GM23338 (cell line): ENCODE measurements at regions not wholly inside any gene's neighbourhood (a gene's known extent, or its start where the extent isn't known, plus 50 kb on each side); places are given as distances from the start of the nearest gene placed in this dataset.

Source experiments
- ATAC-seq: fragments of 200-7000 bp; cut with Tn5 transposase; 3 replicates; pipeline ENCODE4 v1.9.1; 2020
- DNase-seq: peaks from one replicate; pipeline ENCODE4 v3.0.0-alpha.2; 2015; ENCODE audit warnings: low spot score
- H2AFZ ChIP-seq: fragments of 200-600 bp; sonication (generic); 2 replicates; pipeline ENCODE4 v1.8.0; 2016; ENCODE audit warnings: antibody characterized with exemption, mild to moderate bottlenecking, moderate library complexity
- H3F3A ChIP-seq: fragments of 200-600 bp; sonication (generic); replicated peaks from 2 replicates; pipeline ENCODE4 v1.8.0; 2017; ENCODE audit warnings: antibody characterized with exemption, mixed run types, low read depth
- H3K27ac ChIP-seq: fragments of 200-600 bp; sonication (generic); 2 replicates; pipeline ENCODE4 v1.6.1; 2016; ENCODE audit warnings: low read depth
- H3K27me3 ChIP-seq: fragments of 200-600 bp; sonication (generic); 2 replicates; pipeline ENCODE4 v1.8.0; 2016; ENCODE audit warnings: mild to moderate bottlenecking, mixed run types, moderate library complexity; ENCODE audit not compliant: insufficient read depth
- H3K36me3 ChIP-seq: fragments of 200-600 bp; sonication (generic); 2 replicates; pipeline ENCODE4 v1.8.0; 2016; ENCODE audit warnings: mild to moderate bottlenecking; ENCODE audit not compliant: insufficient read depth
- H3K4me1 ChIP-seq: fragments of 200-600 bp; sonication (generic); 2 replicates; pipeline ENCODE4 v1.8.0; 2016; ENCODE audit warnings: mild to moderate bottlenecking, moderate library complexity; ENCODE audit not compliant: insufficient read depth
- H3K4me2 ChIP-seq: fragments of 200-600 bp; sonication (generic); 2 replicates; pipeline ENCODE4 v1.7.1; 2017; ENCODE audit warnings: mixed run types
- H3K4me3 ChIP-seq: fragments of 200-600 bp; sonication (generic); 2 replicates; pipeline ENCODE4 v1.6.1; 2016; ENCODE audit warnings: mixed run types
- H3K79me2 ChIP-seq: fragments of 200-600 bp; sonication (generic); replicated peaks from 2 replicates; pipeline ENCODE4 v1.8.0; 2017; ENCODE audit warnings: mild to moderate bottlenecking; ENCODE audit not compliant: insufficient read depth
- H3K9me2 ChIP-seq: fragments of 200-600 bp; sonication (generic); 2 replicates; pipeline ENCODE4 v1.8.0; 2017; ENCODE audit not compliant: insufficient read depth
- H4K20me1 ChIP-seq: fragments of 200-600 bp; sonication (generic); replicated peaks from 2 replicates; pipeline ENCODE4 v1.8.0; 2017; ENCODE audit warnings: mild to moderate bottlenecking; ENCODE audit not compliant: insufficient read depth
- H3K27ac Mint-ChIP-seq: 2 replicates; pipeline ENCODE4 v1.8.0; 2020; ENCODE audit warnings: inconsistent platforms, mild to moderate bottlenecking, moderate library complexity, mixed read lengths
- H3K27me3 Mint-ChIP-seq: 3 replicates; pipeline ENCODE4 v1.8.0; 2022; ENCODE audit warnings: low read depth, mild to moderate bottlenecking, moderate library complexity, mixed read lengths, inconsistent platforms; ENCODE audit not compliant: insufficient read depth, poor library complexity
- H3K36me3 Mint-ChIP-seq: 3 replicates; pipeline ENCODE4 v1.8.0; 2021; ENCODE audit warnings: low read depth, mild to moderate bottlenecking, inconsistent platforms, moderate library complexity, mixed read lengths
- H3K4me1 Mint-ChIP-seq: 3 replicates; pipeline ENCODE4 v1.8.0; 2020; ENCODE audit warnings: mild to moderate bottlenecking, inconsistent platforms, mixed read lengths
- H3K4me3 Mint-ChIP-seq: 3 replicates; pipeline ENCODE4 v1.8.0; 2021; ENCODE audit warnings: moderate library complexity, mild to moderate bottlenecking, inconsistent platforms, mixed read lengths
- H3K9me3 Mint-ChIP-seq: 3 replicates; pipeline ENCODE4 v1.8.0; 2020; ENCODE audit warnings: moderate library complexity, mild to moderate bottlenecking, inconsistent platforms, mixed read lengths
- EZH2 ChIP-seq: fragments of 200-600 bp; sonication (generic); IDR thresholded peaks from one replicate; pipeline ENCODE4 v1.8.0; 2017; ENCODE audit warnings: antibody characterized with exemption, mild to moderate bottlenecking, low read depth; ENCODE audit not compliant: unreplicated experiment
- NANOG ChIP-seq: IDR thresholded peaks from 2 replicates; pipeline ENCODE4 v1.6.1; 2016; ENCODE audit warnings: antibody characterized with exemption, borderline replicate concordance
- POLR2AphosphoS5 ChIP-seq: IDR thresholded peaks from 2 replicates; pipeline ENCODE4 v1.6.1; 2016; ENCODE audit warnings: antibody characterized with exemption, low read depth
- ZNF331 ChIP-seq: fragments of 250-450 bp; sonication (Bioruptor Pico); IDR thresholded peaks from 2 replicates; pipeline ENCODE4 v1.5.0; 2020; ENCODE audit warnings: low read depth, mild to moderate bottlenecking, moderate library complexity
- TF ChIP-seq, protein P1 (sequence below), 2 experiments: fragments of 200-600 bp in 1 of 2; sonication (generic) in 1 of 2; conservative IDR thresholded peaks; 2 replicates each; pipeline versions ENCODE4 v1.5.1 to v1.6.1; 2016 to 2017; ENCODE audit warnings: antibody characterized with exemption in 2 of 2, low read depth in 2 of 2, mild to moderate bottlenecking in 2 of 2, moderate library complexity in 1 of 2
- TF ChIP-seq, protein P2 (sequence below): IDR thresholded peaks from 2 replicates; pipeline ENCODE4 v1.6.1; 2016; ENCODE audit warnings: antibody characterized with exemption
- TF ChIP-seq, protein P3 (sequence below): fragments of 250-450 bp; sonication (Bioruptor Pico); IDR thresholded peaks from 2 replicates; pipeline ENCODE4 v1.5.0; 2020; ENCODE audit warnings: mild to moderate bottlenecking, moderate library complexity

DNA sequence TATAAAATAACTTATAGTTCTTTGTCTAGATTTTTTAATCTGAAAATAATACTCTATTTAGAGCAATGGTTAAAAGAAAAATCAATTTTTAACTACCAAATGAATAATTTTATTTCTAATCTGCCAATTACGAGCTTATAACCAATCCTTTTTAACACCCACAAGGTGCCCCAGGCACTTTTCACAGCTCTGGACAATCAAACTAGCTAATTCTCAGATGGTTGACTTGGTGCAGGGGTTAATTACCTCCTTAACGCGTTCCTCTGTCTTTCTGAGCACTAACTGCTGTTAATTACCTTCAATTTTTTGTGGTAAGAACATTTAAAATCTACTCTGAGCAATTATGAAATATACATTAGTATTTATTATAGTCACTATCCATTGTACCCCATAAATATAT lies 109.6 kb upstream of the PJA2 start (continued):
- TF ChIP-seq, protein P1, sequence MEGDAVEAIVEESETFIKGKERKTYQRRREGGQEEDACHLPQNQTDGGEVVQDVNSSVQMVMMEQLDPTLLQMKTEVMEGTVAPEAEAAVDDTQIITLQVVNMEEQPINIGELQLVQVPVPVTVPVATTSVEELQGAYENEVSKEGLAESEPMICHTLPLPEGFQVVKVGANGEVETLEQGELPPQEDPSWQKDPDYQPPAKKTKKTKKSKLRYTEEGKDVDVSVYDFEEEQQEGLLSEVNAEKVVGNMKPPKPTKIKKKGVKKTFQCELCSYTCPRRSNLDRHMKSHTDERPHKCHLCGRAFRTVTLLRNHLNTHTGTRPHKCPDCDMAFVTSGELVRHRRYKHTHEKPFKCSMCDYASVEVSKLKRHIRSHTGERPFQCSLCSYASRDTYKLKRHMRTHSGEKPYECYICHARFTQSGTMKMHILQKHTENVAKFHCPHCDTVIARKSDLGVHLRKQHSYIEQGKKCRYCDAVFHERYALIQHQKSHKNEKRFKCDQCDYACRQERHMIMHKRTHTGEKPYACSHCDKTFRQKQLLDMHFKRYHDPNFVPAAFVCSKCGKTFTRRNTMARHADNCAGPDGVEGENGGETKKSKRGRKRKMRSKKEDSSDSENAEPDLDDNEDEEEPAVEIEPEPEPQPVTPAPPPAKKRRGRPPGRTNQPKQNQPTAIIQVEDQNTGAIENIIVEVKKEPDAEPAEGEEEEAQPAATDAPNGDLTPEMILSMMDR (conservative IDR thresholded peaks at IDR 0.05; ENCODE audit: low read depth in 2 of 2): no peak
- TF ChIP-seq POLR2AphosphoS5: no peak

DNA sequence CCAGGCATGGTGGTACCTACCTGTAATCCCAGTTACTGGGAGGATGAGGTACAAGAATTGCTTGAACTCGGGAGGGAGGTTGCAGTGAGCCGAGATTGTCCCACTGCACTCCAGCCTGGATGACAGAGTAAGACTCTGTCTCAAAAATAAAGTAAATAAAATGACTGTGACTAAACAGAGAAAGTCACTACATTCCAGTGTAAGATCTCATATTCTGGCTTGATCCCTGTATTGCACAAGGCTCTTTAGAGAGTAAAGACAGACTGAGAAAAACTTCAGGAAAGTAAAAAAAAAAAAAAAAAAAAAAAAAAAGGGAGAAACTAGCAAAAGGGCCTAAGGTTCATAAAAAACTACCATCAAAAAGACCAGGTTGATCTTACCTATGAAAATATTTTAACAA lies 106.6 kb upstream of the PJA2 start:
- Histone ChIP-seq H3K79me2 (no peaks in the 10 kb centered on the region), H3K4me3 (no peak overlapping the region), H3F3A (no peaks in the 10 kb centered on the region), H3K4me1 (no peaks in the 10 kb centered on the region), H3K9me2 (no peaks in the 10 kb centered on the region), H3K4me2 (no peak overlapping the region), H3K36me3 (no peaks in the 10 kb centered on the region), H3K27ac (no peak overlapping the region), H4K20me1 (no peaks in the 10 kb centered on the region), H2AFZ (no peak overlapping the region), H3K27me3 (no peaks in the 10 kb centered on the region)
- H3K27me3 Mint-ChIP-seq: no peaks in the 10 kb centered on the region
- ATAC-seq (no peak), DNase-seq (no peak)
- TF ChIP-seq, protein P2, sequence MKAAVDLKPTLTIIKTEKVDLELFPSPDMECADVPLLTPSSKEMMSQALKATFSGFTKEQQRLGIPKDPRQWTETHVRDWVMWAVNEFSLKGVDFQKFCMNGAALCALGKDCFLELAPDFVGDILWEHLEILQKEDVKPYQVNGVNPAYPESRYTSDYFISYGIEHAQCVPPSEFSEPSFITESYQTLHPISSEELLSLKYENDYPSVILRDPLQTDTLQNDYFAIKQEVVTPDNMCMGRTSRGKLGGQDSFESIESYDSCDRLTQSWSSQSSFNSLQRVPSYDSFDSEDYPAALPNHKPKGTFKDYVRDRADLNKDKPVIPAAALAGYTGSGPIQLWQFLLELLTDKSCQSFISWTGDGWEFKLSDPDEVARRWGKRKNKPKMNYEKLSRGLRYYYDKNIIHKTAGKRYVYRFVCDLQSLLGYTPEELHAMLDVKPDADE: no peak
- no peak for TF ChIP-seq NANOG
- TF ChIP-seq EZH2: no peak
- no peak for TF ChIP-seq ZNF331 (CRISPR knock-in tag)
- no peaks in the 10 kb centered on the region for H3K36me3 Mint-ChIP-seq
- no peak overlapping the region for H3K27ac Mint-ChIP-seq
- no peak overlapping the region for H3K4me3 Mint-ChIP-seq
- H3K4me1 Mint-ChIP-seq: no peaks in the 10 kb centered on the region
- H3K9me3 Mint-ChIP-seq: no peaks in the 10 kb centered on the region

DNA sequence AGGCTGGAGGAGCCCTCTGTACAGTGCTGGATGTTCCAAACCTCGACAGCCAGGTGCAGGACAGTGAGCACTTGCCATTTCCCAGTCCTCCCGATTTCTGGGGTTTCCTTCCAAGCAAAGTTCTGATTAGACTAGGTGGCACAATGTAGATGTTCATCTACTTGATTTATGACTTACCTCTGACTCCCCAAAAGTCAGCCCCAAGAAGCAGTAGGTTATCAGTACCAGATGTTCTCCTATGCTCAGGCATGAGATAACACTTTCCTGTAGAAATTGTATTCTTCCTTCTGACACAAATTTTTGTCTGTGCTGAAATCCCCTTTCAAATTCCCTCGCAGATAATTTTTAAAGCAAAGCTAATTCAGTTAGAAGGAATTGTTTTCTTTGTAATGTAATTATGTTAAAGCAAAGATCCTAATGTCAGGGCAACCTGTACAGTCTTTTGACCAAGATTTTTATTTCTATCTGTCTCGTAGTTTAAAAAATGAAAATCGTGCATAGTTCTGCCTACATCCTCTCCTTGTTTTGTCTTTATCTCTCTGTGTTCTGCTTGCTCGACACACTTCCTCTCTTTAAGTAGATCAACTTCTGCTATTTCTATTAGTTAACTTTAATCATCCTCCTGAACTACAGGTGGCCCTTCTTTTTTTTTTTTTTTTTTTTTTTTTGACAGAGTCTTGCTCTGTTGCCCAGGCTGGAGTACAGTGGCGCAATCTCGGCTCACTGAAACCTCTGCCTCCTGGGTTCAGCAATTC lies 102.4 kb upstream of the PJA2 start:
- Histone ChIP-seq H3K4me3 (no peak overlapping the region), H3F3A (no peaks in the 10 kb centered on the region), H3K27ac (no peak overlapping the region), H2AFZ (peak overlapping the region; percentile 73; the same call in 1 of the 2 replicates), H3K79me2 (no peaks in the 10 kb centered on the region), H3K4me1 (no peaks in the 10 kb centered on the region), H3K36me3 (no peaks in the 10 kb centered on the region), H3K4me2 (no peak overlapping the region), H4K20me1 (no peaks in the 10 kb centered on the region), H3K9me2 (no peaks in the 10 kb centered on the region), H3K27me3 (no peaks in the 10 kb centered on the region)
- TF ChIP-seq NANOG: no peak
- TF ChIP-seq, protein P3, sequence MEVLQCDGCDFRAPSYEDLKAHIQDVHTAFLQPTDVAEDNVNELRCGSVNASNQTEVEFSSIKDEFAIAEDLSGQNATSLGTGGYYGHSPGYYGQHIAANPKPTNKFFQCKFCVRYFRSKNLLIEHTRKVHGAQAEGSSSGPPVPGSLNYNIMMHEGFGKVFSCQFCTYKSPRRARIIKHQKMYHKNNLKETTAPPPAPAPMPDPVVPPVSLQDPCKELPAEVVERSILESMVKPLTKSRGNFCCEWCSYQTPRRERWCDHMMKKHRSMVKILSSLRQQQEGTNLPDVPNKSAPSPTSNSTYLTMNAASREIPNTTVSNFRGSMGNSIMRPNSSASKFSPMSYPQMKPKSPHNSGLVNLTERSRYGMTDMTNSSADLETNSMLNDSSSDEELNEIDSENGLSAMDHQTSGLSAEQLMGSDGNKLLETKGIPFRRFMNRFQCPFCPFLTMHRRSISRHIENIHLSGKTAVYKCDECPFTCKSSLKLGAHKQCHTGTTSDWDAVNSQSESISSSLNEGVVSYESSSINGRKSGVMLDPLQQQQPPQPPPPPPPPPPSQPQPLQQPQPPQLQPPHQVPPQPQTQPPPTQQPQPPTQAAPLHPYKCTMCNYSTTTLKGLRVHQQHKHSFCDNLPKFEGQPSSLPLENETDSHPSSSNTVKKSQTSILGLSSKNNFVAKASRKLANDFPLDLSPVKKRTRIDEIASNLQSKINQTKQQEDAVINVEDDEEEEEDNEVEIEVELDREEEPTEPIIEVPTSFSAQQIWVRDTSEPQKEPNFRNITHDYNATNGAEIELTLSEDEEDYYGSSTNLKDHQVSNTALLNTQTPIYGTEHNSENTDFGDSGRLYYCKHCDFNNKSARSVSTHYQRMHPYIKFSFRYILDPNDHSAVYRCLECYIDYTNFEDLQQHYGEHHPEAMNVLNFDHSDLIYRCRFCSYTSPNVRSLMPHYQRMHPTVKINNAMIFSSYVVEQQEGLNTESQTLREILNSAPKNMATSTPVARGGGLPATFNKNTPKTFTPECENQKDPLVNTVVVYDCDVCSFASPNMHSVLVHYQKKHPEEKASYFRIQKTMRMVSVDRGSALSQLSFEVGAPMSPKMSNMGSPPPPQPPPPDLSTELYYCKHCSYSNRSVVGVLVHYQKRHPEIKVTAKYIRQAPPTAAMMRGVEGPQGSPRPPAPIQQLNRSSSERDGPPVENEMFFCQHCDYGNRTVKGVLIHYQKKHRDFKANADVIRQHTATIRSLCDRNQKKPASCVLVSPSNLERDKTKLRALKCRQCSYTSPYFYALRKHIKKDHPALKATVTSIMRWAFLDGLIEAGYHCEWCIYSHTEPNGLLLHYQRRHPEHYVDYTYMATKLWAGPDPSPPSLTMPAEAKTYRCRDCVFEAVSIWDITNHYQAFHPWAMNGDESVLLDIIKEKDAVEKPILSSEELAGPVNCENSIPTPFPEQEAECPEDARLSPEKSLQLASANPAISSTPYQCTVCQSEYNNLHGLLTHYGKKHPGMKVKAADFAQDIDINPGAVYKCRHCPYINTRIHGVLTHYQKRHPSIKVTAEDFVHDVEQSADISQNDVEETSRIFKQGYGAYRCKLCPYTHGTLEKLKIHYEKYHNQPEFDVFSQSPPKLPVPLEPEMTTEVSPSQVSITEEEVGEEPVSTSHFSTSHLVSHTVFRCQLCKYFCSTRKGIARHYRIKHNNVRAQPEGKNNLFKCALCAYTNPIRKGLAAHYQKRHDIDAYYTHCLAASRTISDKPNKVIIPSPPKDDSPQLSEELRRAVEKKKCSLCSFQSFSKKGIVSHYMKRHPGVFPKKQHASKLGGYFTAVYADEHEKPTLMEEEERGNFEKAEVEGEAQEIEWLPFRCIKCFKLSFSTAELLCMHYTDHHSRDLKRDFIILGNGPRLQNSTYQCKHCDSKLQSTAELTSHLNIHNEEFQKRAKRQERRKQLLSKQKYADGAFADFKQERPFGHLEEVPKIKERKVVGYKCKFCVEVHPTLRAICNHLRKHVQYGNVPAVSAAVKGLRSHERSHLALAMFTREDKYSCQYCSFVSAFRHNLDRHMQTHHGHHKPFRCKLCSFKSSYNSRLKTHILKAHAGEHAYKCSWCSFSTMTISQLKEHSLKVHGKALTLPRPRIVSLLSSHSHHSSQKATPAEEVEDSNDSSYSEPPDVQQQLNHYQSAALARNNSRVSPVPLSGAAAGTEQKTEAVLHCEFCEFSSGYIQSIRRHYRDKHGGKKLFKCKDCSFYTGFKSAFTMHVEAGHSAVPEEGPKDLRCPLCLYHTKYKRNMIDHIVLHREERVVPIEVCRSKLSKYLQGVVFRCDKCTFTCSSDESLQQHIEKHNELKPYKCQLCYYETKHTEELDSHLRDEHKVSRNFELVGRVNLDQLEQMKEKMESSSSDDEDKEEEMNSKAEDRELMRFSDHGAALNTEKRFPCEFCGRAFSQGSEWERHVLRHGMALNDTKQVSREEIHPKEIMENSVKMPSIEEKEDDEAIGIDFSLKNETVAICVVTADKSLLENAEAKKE: no peak
- DNase-seq (no peak), ATAC-seq (no peak)
- Mint-ChIP-seq H3K27me3 (no peaks in the 10 kb centered on the region), H3K9me3 (no peaks in the 10 kb centered on the region), H3K36me3 (no peaks in the 10 kb centered on the region), H3K27ac (no peak overlapping the region), H3K4me1 (no peaks in the 10 kb centered on the region), H3K4me3 (no peak overlapping the region)
